Dedifferentiated amniotic fluid mesenchymal stem cell (primary cell): ENCODE measurements at regions not wholly inside any gene's neighbourhood (a gene's known extent, or its start where the extent isn't known, plus 50 kb on each side); places are given as distances from the start of the nearest gene placed in this dataset.
"Not testable (repeated sequence)": the region's sequence is repeated elsewhere in the genome, so short reads cannot be mapped to it uniquely, and the experiment has no call there.

Experiments
- DNase-seq: peaks from one replicate; pipeline ENCODE4 v3.0.0-alpha.2; 2016; ENCODE audit errors: extremely low spot score

- DNase-seq = not testable (repeated sequence)
Observed at GRCh38 chr15:83335542-83335941, 51.1 kb upstream of the BNC1 start.

- DNase-seq = no peak
Observed at GRCh38 chr15:83339396-83339795, 54.9 kb upstream of the BNC1 start.

- no peak for DNase-seq
Observed at GRCh38 chr15:83340087-83340486, 55.6 kb upstream of the BNC1 start.

- no peak for DNase-seq
Observed at GRCh38 chr15:83346342-83346741, 61.9 kb upstream of the BNC1 start.

GRCh38 chr15:83352119-83352518 lies 67.7 kb upstream of the BNC1 start:
- peak; percentile 50 for DNase-seq

- DNase-seq = no peak
Observed at GRCh38 chr15:83356501-83357399, 72.3 kb upstream of the BNC1 start.

GRCh38 chr15:83358972-83359564 lies 74.6 kb upstream of the BNC1 start:
- DNase-seq = no peak

- no peak for DNase-seq
Observed at GRCh38 chr15:83362706-83363105, 78.2 kb upstream of the BNC1 start.

GRCh38 chr15:83364501-83364900 lies 80.0 kb upstream of the BNC1 start:
- DNase-seq = no peak

- peak; percentile 59 for DNase-seq
Observed at GRCh38 chr15:83365370-83365938, 81.0 kb upstream of the BNC1 start.

GRCh38 chr15:83372434-83372891 lies 74.7 kb upstream of the SH3GL3 start:
- DNase-seq = no peak

GRCh38 chr15:83378921-83379578 lies 68.1 kb upstream of the SH3GL3 start:
- no peak for DNase-seq

GRCh38 chr15:83379579-83379959 lies 67.6 kb upstream of the SH3GL3 start:
- no peak for DNase-seq

- no peak for DNase-seq
Observed at GRCh38 chr15:83380059-83380458, 67.1 kb upstream of the SH3GL3 start.

GRCh38 chr15:83380682-83381081 lies 66.5 kb upstream of the SH3GL3 start:
- no peak for DNase-seq

GRCh38 chr15:83383608-83384139 lies 63.5 kb upstream of the SH3GL3 start:
- not testable (repeated sequence) for DNase-seq

- DNase-seq = no peak
Observed at GRCh38 chr15:83396101-83396500, 51.0 kb upstream of the SH3GL3 start.
